GM10266 (cell line): ENCODE measurements at regions not wholly inside any gene's neighbourhood (a gene's known extent, or its start where the extent isn't known, plus 50 kb on each side); places are given as distances from the start of the nearest gene placed in this dataset.

Source experiments
- DNase-seq: peaks from one replicate; pipeline ENCODE4 v3.0.0; 2012; ENCODE audit errors: extremely low spot score
- TF ChIP-seq, protein P1 (sequence below): IDR thresholded peaks from 2 replicates; pipeline ENCODE4 v1.5.1; 2012; ENCODE audit warnings: mild to moderate bottlenecking, low read depth; ENCODE audit not compliant: control insufficient read depth, insufficient read depth; ENCODE audit errors: missing control alignments

DNA sequence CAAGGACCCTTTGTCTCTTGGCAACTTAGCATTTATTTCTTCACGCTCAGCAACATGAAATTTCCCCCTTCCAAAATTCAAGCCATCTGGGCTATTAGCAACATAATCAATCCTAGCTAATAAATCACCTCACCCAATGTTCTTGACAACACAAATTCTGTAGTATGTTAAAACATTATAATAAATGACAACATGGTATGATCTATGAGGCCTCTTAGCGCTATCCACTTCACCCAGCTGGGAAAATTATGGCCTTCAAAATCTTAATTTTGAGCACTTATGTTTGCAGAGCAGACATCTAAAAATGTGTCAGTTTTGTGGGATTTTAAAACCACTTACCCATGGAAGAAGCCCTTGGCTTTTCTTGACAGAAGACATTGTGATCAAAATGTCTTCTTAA lies 181.9 kb downstream of the HDGFL1 start:
- DNase-seq, result no peak
- TF ChIP-seq, protein P1, sequence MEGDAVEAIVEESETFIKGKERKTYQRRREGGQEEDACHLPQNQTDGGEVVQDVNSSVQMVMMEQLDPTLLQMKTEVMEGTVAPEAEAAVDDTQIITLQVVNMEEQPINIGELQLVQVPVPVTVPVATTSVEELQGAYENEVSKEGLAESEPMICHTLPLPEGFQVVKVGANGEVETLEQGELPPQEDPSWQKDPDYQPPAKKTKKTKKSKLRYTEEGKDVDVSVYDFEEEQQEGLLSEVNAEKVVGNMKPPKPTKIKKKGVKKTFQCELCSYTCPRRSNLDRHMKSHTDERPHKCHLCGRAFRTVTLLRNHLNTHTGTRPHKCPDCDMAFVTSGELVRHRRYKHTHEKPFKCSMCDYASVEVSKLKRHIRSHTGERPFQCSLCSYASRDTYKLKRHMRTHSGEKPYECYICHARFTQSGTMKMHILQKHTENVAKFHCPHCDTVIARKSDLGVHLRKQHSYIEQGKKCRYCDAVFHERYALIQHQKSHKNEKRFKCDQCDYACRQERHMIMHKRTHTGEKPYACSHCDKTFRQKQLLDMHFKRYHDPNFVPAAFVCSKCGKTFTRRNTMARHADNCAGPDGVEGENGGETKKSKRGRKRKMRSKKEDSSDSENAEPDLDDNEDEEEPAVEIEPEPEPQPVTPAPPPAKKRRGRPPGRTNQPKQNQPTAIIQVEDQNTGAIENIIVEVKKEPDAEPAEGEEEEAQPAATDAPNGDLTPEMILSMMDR, result no peak

DNA sequence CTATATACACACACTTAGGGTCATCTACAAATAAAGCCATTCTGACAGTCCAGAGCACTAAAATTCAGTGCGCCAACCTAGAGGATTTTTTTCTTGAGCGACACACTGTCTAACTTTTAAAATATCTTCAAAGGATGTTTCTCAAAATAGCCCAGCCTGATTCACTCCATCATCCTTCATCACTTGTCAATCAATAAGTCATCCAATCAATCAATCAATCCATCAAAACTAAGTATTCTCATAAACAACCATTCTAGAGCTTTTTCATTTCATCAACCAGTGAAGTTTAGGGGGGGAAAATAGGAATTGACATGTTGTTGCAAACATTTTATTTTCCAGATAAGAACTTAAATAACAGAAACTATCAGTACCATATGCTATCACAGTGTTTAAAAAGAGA lies 183.2 kb downstream of the HDGFL1 start:
- DNase-seq, result no peak
- TF ChIP-seq, protein P1, result no peak

DNA sequence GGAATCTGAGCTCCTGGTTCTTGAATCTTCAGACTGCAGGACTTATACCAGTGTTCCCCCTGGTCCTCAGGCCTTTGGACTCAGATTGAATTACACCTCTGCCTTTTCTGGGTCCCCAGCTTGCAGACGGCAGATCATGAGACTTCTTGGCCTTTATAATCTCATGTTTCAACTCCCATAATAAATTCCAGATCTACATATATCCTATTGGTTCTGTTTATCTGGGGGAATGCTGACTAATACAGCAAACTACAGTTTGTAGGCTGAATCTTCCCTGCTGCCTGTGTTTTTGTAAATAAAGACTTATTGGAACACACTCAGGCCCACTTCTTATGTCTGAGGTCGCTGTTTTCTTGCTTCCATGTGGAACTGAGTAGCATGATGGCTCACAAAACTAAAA lies 184.7 kb downstream of the HDGFL1 start:
- TF ChIP-seq, protein P1, result no peak
- no peak for DNase-seq

DNA sequence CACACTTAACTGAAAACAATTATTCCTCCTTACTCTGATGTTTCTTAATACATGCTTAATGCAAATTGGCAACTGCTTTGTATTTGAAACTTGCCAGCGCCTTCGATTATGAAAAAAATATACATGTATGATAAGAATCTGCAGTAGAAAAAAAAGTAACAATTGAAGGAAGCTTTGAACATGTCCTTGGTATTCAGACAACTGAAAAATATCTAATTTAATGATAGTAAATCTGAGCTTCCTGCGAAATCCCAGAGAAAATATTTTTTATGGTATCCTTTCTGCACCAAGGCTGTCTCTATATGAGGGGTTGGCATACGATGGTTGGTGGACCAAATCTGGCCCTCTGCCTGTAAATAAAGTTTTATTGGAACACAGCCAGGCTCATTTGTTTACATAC lies 186.2 kb downstream of the HDGFL1 start:
- no peak for DNase-seq
- TF ChIP-seq, protein P1, result no peak

DNA sequence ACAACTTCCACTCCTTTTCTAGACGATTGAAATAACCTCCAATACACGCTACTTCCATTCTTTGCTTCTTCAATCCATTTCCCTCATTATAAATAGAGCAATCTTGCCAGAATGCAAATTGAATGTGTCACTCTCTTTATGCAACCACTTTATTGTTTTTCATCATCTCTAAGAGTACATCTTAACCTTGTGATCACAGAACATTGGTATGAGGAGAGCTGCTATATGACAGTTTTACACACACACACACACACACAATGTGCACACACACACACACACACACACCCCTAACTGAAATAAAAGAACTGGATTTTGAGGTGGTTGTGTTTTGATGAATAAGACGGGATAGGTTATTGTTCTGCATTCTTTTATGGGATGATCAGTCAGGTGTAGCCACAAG lies 187.0 kb downstream of the HDGFL1 start:
- TF ChIP-seq, protein P1, result no peak
- no peak for DNase-seq

DNA sequence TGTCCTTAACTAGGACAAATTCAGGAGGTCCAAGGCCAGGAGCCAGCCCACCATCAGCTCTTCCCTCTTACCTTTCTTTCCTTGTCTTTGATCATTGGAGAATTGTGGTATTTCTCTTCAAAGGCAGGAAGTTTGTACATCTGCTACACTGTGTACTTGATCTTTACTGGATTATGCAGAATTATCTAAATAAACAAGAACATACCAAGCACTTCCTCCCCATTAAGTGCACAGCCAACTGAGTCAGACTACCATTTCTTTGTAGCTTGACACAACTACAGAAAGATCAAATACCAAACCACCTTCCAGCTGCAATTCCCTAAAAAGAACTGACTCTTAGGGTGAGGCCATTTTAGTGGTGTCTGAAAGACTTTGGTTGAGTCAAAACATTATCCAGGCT lies 195.1 kb downstream of the HDGFL1 start:
- TF ChIP-seq, protein P1, result no peak

DNA sequence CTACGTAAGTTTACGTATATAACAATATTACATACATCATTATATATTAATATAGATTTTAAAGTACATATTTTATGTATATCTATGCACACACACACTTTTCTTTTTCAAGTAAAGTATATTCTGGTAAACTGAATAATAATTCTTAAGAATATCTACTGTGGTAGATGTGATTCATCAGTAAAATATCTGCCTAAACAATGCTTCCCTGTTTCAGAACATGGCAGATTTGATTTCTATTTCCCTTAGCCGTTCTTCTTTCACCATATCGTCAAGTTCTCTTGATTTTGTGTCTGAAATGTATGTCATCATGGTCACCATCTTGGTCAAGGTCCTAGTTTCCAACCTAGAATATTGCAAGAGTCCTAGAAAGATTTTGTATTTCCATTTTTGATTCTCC lies 195.6 kb downstream of the HDGFL1 start:
- TF ChIP-seq, protein P1, result no peak
- no peak for DNase-seq

More for the DNA sequence above, 195.1 kb downstream of the HDGFL1 start:
- no peak for DNase-seq
